GM12801 (cell line): ENCODE measurements at regions not wholly inside any gene's neighbourhood (a gene's known extent, or its start where the extent isn't known, plus 50 kb on each side); places are given as distances from the start of the nearest gene placed in this dataset.

Experiments used
- CTCF ChIP-seq: IDR thresholded peaks from one replicate; pipeline ENCODE4 v1.5.1; 2011; ENCODE audit warnings: control low read depth; ENCODE audit not compliant: insufficient read length; ENCODE audit errors: extremely low read depth

- peak; percentile 48 for TF ChIP-seq CTCF
These were observed 67.0 kb downstream of the CHRNA1 start for GRCh38 chr2:174697255-174697654.

- TF ChIP-seq CTCF, result no peak
These were observed 69.4 kb downstream of the CHRNA1 start for GRCh38 chr2:174694920-174695319.

GRCh38 chr2:174694196-174694878 is 69.9 kb downstream of the CHRNA1 start:
- no peak for TF ChIP-seq CTCF

- TF ChIP-seq CTCF, result no peak
These were observed 70.9 kb downstream of the CHRNA1 start for GRCh38 chr2:174693344-174693743.

GRCh38 chr2:174692256-174692919 is 71.9 kb downstream of the CHRNA1 start:
- no peak for TF ChIP-seq CTCF

- TF ChIP-seq CTCF, result no peak
These were observed 73.0 kb downstream of the CHRNA1 start for GRCh38 chr2:174691201-174691779.

- no peak for TF ChIP-seq CTCF
These were observed 74.2 kb downstream of the CHRNA1 start for GRCh38 chr2:174690026-174690425.
